HT1080 (cell line): ENCODE measurements at regions not wholly inside any gene's neighbourhood (a gene's known extent, or its start where the extent isn't known, plus 50 kb on each side); places are given as distances from the start of the nearest gene placed in this dataset.
"Not testable (repeated sequence)": the region's sequence is repeated elsewhere in the genome, so short reads cannot be mapped to it uniquely, and the experiment has no call there.

ENCODE experiments used
- DNase-seq: peaks from one replicate; pipeline ENCODE4 v3.0.0-alpha.2; 2015; ENCODE audit warnings: low read depth

DNA sequence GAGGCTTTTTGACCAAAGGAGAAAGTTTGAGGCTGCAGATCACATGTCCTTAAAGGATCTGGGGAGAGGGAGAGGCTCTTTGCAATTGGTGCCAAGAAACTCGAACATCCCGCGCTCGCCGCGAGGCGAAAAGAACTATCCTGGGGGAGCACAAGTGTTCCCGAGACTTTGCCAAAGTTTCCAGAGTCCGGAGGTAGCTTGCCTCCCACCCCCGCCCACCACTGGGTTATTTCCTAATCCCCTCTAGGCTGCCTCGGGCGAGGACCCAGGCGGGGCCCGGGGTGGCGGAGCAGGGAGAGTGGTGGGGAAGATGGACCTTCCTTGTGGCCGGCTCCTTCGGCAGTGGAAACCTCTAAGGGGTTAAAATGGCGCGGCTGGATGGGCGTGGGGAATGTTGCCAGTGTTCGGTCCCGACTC lies 114.5 kb downstream of the KCNRG start:
- DNase-seq, result no peak

DNA sequence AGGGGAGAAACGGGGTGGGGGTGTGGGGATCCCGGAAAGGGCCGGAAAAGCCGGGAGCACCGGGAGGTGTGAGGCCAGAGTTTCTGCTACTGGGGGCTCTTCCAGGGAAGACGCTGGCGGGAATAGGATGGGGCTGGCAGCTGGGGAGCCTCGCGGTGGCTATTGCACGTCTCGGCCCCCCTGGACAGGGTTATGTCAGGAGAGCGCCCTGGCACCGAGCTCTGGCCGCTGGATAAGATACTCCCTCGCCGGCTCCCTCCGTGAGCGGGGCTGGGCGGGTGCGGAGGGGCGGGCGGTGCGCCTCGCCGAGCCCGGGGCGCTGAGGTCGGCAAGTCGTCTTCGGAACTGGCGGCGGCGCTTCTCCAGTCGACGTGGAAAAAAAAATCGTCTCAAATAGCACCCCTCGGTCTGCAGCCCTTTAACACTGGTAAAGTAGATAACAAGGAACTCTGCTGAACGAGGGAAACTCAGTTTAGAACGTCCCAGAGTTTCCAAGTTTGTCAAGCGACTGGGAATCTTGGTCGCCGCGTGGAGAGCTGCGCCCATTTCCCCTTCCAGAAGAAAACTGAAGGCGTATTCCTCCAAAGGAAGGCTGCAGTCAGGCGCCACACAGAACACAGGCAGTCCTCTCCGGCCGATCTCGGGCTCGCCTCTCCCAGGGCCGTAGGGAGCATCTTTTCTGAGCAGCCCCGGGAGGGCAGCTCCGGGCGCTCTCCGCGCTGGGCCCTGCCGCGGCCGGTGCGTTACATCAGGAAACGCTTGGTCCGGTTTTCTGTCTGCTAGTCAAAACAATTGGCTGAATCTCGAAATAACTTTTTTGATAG lies 115.1 kb downstream of the KCNRG start:
- DNase-seq, result no peak

DNA sequence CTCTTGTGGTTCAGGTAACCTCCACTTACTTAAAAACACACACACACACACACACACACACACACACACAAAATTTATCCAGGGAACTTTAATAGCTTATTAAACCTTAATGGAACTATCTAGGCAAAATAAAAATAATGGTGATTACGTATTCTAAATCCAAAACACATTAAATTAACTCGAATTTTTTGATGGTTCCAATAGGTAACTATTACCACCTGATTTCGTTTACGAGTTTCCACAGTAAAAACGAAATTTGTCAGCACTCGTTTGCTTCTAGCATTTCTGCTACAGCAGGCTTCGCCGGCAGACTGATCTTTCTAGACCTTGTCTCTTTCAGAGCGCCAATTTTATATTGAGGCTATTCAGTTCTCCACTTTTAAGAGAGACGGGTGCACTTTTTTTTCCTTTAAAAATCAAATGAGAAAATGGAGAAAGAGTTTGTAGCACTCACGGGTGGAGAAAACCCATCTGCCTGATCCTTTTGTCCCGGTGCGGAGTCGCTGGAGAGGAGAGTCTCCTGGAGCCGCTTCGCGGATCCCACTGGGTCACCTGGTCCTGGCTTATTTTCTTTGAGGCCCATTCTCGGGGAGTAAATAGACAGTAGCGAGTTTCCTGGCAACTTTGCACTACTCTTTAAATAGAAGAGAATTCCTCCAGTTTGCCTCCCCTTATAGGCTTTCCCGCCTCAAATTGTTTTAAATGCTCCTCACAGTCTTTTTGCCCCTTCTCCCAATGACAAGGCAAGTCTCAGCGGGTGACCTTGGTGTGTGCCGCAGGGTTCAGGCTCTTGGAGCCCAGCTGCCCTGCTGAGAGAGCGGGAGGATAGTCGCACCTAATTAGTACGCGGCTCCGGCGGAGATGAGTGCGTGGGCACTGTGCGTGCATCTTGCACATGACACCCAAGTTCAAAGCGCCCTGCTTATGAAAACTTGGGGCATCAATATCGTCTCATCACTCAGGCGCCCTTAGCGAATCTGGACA lies 117.0 kb downstream of the KCNRG start:
- no peak for DNase-seq

DNA sequence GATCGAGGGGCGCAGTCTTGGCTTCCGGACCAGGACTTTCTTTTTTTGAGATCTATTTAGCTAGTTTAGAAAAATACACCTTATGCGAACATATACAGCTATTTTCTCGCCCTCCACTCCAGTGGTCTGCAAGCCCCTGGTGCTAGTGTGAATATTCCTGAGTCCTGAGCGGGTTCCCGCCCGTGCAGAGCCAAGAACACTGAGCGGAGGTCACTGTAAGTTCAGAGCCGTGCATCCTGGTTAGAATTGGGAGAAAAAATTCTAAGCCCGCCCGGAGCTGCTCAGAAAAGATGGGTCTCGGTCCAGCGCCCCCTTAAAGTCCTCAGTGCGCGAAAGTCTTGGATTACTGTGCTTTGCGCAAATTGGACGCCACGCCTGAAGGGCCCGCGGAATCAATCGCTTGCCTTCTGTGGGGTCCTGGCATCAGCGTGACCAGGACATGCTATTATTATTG lies 117.7 kb downstream of the KCNRG start:
- DNase-seq, result no peak

DNA sequence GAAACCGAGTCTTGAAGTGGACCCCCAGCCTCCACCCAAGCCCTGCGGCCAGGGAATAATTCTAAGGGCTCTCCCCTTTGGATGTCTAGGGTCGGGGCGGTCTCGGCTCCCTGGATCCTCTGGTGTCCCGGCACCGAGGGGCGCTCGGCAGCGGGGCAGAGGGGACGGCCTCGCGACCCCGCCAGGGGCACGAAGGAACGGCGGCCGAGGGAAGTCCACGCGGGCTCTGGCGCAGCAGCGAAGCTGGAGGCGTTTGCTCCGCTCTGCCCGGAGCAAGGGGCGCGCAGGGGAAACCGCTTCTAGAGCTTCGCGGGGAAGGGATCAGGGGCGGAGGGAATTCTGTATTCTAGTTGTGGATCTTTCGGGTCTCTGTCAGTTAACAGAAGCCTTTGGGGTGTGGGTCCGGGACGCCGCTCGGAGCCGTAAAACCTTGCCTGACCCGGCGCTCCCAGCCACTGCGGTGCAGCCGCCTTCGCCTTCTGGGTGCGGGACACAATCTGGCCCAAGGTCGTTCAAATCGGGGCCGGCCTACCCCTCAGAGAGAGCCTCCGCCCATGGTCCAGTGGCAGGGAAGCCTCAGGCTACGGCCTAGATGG lies 118.2 kb downstream of the KCNRG start:
- DNase-seq, result no peak

DNA sequence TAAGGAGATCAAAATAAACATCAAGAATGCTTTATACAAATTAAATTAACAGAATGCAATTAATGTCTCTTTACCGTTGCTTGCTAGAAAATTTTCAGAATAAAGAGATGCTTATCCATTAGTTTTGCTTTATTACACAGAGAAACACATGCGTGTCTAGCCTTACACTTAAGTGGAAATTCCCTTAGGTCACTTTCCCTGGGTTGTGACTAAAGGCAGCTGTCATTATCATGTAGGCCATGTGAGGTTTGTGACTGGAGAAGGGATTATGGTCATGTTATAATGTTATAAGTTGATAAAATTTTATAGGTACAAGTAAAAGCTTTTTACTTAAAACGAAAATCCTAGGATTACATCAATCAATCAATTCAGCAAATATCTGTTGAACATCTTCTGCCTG lies 121.0 kb downstream of the KCNRG start:
- no peak for DNase-seq

DNA sequence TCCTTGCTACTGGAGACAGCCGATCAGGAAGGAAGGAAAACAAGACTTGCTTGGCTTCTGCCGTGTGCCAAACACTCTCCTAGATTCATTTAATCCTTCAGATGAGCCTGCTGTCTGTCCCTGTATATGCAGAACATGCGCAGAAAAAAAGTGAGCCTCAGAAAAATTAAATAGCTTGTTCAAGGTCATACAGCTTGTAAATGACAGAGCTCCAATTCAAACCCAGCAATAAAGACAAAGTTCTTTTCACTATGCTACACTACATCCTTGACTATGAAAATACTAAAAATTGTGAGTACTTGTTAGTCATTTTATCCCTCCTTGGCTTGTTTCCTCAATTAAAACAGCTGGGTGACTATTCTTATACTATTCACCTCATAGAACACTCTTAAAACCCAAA lies 121.4 kb downstream of the KCNRG start:
- DNase-seq, result no peak

DNA sequence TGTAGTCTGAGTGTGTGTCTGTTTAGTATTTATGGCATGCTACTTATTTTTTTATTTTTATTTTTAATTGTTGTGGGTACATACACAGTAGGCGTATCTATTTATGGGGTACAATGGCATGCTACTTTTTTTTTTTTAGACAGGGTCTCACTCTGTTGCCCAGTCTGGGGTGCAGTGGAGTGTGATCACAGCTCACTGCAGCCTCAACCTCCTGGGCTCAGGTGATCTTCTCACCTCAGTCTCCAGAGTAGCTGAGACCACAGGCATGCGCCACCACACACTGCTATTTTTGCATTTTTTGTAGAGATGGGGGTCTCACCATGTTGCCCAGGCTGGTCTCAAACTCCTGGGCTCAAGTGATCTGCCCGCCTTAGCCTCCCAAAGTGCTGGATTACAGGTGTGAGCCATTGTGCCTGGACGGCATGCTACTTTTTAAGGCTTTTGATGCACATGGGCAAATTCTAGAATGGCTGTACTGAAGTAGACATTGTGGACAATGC lies 124.2 kb downstream of the KCNRG start:
- DNase-seq, result not testable (repeated sequence)

DNA sequence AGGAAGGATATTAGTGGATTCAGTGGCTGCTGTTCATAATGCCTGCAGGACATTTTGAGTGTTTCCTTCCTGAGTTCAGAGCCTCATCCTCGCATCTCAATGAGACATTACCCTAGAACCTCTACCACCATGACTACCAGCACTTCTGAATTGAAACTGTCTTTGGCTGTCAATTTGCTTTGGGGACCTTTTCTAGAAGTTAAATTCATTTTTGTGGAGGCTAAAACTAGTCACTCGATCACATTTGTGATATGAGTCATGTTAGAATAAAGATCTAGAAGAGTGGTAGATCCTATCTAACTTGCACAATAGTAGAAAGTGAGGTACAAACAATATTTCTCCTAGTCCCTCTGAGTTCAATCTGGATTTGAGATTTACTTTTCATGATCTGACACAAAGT lies 124.9 kb downstream of the KCNRG start:
- DNase-seq, result no peak

DNA sequence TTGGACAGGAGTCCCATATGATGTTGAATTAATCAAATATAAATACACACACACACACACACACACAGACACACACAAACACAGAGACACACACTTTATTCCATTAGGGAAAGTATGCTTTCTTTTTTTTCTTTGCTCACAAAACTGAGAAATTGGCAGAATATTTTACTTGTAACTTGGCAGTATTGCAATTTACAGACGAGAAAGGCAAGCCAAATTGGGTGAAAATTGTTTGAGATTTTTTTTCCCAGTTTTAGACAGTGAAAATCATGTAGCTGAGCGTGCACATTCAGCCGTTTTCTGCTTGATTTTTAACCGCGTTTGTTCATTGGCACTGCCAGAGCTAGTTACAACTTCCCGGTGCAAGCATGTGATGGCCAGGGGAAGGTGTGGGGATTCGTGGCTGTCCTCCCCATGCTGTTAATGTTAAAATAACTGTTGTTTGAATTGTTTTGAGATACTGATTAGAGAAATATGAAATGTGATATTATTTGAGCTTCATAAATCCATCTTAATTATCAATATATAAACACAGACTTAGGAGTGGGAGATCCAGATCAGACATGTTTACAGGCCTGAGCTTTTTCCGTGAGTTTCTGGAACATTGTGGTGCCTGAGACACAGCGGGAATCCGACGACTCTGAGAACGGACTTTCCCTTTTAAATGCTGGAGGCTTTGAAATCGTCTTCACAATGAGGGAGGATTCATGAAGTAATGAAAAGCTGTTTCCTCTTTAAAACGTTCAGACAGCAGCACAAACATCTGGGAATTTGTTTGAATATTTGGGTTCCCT lies 125.5 kb downstream of the KCNRG start:
- no peak for DNase-seq

DNA sequence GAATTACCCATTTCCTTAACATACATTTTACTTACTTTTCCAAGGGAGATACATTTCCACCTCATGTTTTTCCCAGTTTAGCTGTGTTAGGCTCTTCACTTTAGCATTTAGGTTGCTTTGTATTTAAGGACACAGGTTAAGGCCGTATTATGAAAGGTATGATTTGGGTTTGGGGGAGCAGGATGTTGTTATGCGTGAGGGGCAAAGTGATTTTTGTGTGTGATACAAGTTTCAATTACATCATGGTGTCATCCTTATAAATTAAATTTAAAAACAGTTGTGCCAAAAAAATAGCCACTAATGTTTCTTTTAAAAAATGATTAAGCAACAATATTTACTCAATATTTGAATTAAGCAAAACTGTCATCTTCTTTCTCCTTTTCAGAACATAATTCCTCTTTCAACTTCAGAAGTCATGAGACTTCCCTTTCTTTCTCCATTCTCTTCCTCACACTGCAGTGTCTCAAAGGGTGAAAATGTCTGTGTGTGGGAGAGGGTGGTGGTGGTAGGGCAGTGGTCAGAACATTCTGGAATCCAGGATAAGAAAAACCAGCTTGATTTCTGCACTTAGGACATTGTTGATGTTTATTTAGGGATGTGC lies 126.2 kb downstream of the KCNRG start:
- no peak for DNase-seq

DNA sequence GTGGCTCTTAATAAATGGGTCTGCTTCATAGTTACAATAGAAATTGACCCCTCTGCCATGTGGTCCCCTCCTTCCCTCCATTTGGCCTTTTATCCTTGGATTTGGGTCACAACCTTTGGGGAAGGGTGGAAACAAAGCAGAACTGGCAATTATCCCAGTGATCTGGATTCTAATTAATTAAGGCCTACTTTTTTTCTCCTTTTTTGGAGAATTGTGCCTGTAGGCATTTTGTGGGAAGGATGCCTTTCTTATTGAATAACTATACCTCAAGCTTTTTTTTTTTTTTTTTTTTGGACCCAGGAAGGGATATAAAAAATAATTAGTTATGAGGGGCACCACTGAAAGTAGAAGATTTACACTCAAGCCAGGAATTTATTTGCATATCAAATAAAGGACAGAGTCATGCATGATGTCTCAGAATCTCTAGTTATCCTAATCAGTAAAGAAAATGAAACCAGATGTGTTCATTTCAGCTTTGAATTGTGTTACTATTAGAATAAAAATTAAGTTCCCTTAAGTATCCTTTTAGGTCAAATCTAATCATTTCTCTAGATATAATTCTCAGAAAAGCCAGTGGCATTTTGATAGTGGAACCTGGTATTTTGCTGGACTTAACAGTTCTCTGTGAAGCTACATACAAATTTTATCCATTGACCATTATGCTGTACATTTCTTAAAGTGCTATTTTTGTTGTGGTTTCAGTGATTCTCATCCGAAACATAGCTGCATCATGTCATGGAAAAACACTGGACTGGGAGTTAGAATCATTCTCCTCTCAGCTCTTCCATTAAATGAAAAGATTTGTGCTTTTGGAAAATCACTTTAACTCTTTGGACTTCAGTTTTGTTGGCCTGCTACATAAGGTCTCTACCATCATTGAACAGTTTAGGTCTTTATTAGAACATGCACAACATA lies 129.3 kb downstream of the KCNRG start:
- DNase-seq, result no peak

DNA sequence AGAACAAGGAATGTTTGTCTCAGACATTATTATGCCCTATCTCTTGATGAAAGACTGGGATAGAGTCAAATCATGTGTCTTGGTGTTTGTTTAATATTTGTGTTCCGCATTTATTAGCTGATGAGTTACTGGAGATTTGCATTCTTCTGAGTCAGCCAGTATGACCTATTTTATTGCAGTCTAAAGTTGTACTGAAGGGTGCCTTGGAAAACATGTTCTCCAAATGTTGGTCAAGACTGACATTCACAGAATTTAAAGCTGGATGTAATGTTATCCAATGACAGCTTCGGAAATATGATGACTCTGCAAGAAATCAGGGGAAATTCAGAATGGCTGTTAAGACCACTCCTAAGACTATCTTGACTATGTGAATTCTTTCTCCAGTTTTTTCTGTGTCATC lies 134.0 kb downstream of the KCNRG start:
- DNase-seq, result no peak

DNA sequence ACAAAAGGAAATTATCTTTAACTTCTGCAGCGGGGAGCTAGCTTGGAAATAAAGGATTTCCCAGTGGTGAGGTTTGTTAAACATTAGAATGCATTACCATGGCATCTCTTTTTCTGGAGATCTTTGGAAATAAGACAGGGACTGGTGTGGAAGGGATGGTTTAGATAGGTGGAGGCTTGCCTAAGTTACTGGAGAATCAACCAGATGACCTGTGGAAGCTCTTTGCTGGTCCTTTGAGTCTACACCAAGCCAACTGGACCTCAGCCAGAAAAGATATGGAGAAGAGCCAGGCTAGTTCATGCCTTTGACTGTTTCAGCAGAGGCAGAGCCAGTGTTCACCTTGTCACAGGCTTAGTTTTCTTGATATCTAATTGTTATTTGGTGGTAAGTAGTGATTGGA lies 134.7 kb downstream of the KCNRG start:
- DNase-seq, result no peak

DNA sequence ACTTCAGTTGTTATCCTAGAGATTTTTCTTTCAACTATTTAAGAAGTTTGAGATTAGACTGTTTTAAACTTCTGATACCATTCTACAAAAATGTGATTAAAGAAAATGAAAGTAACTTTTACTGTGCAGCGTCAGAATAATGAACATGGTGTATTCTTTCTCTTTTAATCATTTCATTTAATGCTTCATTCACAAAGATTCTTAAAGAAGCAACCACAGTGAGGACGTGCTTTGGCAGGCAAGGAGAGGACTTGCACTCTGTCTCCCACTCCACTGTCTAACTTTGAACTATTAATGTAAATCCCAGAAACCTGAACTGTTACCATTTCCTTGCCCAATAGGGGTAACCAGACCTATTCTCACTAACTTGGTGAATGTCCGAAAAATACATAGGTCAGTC lies 137.0 kb downstream of the KCNRG start:
- DNase-seq, result no peak

DNA sequence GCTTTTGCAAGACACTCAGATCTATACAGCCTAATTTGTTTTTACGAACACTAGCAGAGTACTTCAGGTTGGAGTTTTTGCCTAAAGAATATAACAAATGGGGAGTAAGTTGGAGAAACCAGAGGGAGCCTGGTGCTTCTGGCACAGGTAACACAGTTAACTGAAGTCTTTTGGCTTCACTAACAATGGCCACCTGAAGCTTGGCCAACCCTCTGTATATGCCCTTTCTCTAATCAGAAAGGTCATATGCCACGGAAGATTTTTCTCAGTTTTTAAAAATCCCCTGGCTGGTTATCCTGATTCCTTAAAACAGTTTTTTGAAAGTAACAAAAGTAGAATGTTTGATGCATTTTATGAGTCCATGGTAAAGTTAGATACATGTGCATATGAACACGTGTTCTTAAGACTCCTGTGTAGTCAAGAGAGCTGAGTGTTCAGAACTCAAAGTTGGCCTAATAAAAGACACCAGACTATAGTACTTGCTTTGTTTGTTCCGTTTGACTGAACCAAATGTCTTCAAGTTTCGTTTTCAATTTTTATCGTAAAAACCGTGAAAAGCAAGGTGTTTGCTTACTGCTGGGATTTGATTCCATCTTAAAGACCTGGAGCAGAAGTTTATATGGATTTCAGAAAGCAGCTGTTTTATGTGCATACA lies 137.5 kb downstream of the KCNRG start:
- DNase-seq, result no peak

DNA sequence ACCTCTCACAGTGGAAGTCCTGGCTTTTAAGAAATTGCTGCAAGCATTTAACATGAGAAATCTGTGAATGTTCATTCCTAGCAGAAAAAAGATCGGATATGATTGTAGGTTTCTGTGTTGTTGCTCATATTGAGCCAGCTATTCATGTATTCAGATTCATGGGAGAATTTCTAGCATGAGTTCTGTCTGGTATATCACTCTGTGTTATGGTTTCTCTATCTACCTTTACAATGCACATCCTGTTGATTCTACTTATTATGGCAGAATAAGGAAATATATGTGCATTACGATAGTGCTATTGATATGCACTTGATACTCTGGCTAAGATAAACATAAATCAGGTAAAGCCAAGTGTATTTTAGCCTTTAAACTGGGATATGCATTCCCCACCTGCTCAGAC lies 138.2 kb downstream of the KCNRG start:
- no peak for DNase-seq

DNA sequence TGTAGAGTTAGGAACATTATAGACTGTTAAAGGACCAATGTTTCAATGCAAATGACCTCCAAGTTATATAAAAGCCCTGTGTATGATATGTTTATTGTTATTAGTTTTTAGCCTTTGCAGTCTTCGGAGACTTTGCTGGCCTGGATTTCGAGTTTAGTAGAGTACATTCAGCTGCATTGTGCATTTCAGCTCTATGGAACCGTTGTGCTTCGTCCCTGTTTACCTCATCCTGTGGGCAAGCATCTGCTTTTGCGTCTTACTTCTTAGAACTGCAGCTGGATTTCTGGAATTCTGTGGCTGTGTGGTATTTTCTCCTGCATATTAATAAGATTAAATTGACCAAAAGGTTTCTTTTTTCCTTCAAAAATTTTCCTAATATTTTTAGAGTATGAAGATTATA lies 138.6 kb downstream of the KCNRG start:
- no peak for DNase-seq

DNA sequence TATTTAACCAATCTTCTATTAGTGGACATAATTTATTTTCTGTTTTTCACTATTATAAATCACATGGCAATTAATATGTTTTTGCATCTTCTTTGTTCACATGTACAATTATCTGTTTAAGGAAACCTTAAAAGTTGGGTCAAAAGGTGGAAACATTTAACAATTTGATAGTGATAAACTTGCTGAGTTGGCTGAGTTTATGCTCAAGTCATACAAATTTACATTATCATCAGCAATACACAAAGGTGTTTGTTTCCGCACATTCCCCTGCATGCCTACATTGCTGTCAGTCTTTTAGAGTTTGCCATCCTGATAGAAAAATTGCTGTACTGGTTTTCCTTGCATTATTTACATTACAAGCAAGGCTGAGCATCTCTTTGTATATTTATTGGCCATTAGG lies 139.5 kb downstream of the KCNRG start:
- no peak for DNase-seq
